ENCODE measurements at regions not wholly inside any gene's neighbourhood (a gene's known extent, or its start where the extent isn't known, plus 50 kb on each side); places are given as distances from the start of the nearest gene placed in this dataset.

GRCh38 chr3:14274612-14274936 lies 96.0 kb downstream of the LSM3 start:
- H3K4me3 ChIP-seq (ENCODE audit: low read depth, low read length), result no peak overlapping the region
- no peak for TF ChIP-seq CTCF (conservative IDR thresholded peaks at IDR 0.05; ENCODE audit: low read depth, low read length)
- DNase-seq (ENCODE audit: low read depth), result no peak

- peak; percentile 35 for DNase-seq (ENCODE audit: low read depth)
- H3K4me3 ChIP-seq (ENCODE audit: low read depth, low read length), result no peak overlapping the region
- peak; percentile 53 for TF ChIP-seq CTCF (conservative IDR thresholded peaks at IDR 0.05; ENCODE audit: low read depth, low read length)
Measured at GRCh38 chr3:14274999-14275961, 96.7 kb downstream of the LSM3 start.

- no peak for TF ChIP-seq CTCF (conservative IDR thresholded peaks at IDR 0.05; ENCODE audit: low read depth, low read length)
- no peak for DNase-seq (ENCODE audit: low read depth)
- H3K4me3 ChIP-seq (ENCODE audit: low read depth, low read length), result no peak overlapping the region
Measured at GRCh38 chr3:14275962-14276909, 97.6 kb downstream of the LSM3 start.

GRCh38 chr3:14277557-14277956 lies 98.9 kb downstream of the LSM3 start:
- no peak for TF ChIP-seq CTCF (conservative IDR thresholded peaks at IDR 0.05; ENCODE audit: low read depth, low read length)
- DNase-seq (ENCODE audit: low read depth), result no peak
- H3K4me3 ChIP-seq (ENCODE audit: low read depth, low read length), result no peak overlapping the region

GRCh38 chr3:14278265-14278798 lies 99.7 kb downstream of the LSM3 start:
- TF ChIP-seq CTCF (conservative IDR thresholded peaks at IDR 0.05; ENCODE audit: low read depth, low read length), result no peak
- DNase-seq (ENCODE audit: low read depth), result no peak
- H3K4me3 ChIP-seq (ENCODE audit: low read depth, low read length), result no peak overlapping the region

- H3K4me3 ChIP-seq (ENCODE audit: low read depth, low read length), result no peak overlapping the region
- no peak for DNase-seq (ENCODE audit: low read depth)
- no peak for TF ChIP-seq CTCF (conservative IDR thresholded peaks at IDR 0.05; ENCODE audit: low read depth, low read length)
Measured at GRCh38 chr3:14278799-14279625, 100.4 kb downstream of the LSM3 start.
